ENCODE measurements at regions not wholly inside any gene's neighbourhood (a gene's known extent, or its start where the extent isn't known, plus 50 kb on each side); places are given as distances from the start of the nearest gene placed in this dataset.

- Histone ChIP-seq H2AFZ (ENCODE audit: insufficient read depth, low read depth, low read length, poor library complexity, severe bottlenecking) (no peak overlapping the region), H3K36me3 (replicated peaks in 1 of 2; ENCODE audit: control extremely low read depth in 1 of 2, control insufficient read depth in 1 of 2, extremely low read depth in 1 of 2, insufficient read depth in 2 of 2, low read length in 1 of 2) (no peaks in the 10 kb centered on the region), H3K4me1 (ENCODE audit: control insufficient read depth in 2 of 2, insufficient read depth in 2 of 2, low read length in 2 of 2) (no peaks in the 10 kb centered on the region), H3K9me3 (ENCODE audit: control extremely low read depth in 1 of 3, control insufficient read depth in 2 of 3, insufficient read depth in 1 of 3, low read length in 2 of 3) (no peaks in the 10 kb centered on the region), H3K4me3 (ENCODE audit: control extremely low read depth in 1 of 5, extremely low read depth in 1 of 5, insufficient read depth in 1 of 5, low read depth in 2 of 5, low read length in 4 of 5) (no peak overlapping the region), H3K27me3 (replicated peaks in 1 of 4; ENCODE audit: control extremely low read depth in 1 of 4, control insufficient read depth in 3 of 4, insufficient read depth in 4 of 4, low read length in 3 of 4) (no peaks in the 10 kb centered on the region), H3K27ac (ENCODE audit: low read length in 2 of 2) (no peak overlapping the region), H3K4me2 (replicated peaks; ENCODE audit: low read depth, low read length, poor library complexity, severe bottlenecking) (no peak overlapping the region), H4K20me1 (ENCODE audit: control insufficient read depth, insufficient read depth, low read length, poor library complexity, severe bottlenecking) (no peaks in the 10 kb centered on the region), H3K9ac (ENCODE audit: low read length) (no peak overlapping the region), H3K79me2 (ENCODE audit: control insufficient read depth, insufficient read depth, low read length) (no peaks in the 10 kb centered on the region)
- DNase-seq, result no peak
- intact Hi-C loops (cut with micrococcal nuclease), result no loop called here
- no peak for ATAC-seq (ENCODE audit: low read depth)
- CTCF ChIA-PET, result no interaction called here
- WGBS (ENCODE audit: insufficient coverage), result no CpG with 5 or more reads among the region's 3 CpGs
- no peak overlapping the region for H3K4me3 Mint-ChIP-seq
- POLR2A ChIA-PET, result no interaction called here
- no peak for TF ChIP-seq EZH2 (IDR thresholded peaks at IDR 0.05; ENCODE audit: borderline replicate concordance, insufficient read depth, low read depth, low read length, poor library complexity, severe bottlenecking)
- TF ChIP-seq, protein P1, sequence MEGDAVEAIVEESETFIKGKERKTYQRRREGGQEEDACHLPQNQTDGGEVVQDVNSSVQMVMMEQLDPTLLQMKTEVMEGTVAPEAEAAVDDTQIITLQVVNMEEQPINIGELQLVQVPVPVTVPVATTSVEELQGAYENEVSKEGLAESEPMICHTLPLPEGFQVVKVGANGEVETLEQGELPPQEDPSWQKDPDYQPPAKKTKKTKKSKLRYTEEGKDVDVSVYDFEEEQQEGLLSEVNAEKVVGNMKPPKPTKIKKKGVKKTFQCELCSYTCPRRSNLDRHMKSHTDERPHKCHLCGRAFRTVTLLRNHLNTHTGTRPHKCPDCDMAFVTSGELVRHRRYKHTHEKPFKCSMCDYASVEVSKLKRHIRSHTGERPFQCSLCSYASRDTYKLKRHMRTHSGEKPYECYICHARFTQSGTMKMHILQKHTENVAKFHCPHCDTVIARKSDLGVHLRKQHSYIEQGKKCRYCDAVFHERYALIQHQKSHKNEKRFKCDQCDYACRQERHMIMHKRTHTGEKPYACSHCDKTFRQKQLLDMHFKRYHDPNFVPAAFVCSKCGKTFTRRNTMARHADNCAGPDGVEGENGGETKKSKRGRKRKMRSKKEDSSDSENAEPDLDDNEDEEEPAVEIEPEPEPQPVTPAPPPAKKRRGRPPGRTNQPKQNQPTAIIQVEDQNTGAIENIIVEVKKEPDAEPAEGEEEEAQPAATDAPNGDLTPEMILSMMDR (IDR thresholded peaks at IDR 0.05), result no peak
- H3K4me1 Mint-ChIP-seq, result no peaks in the 10 kb centered on the region
- peaks cover 2% of the 10 kb centered on the region for H3K9me3 Mint-ChIP-seq (ENCODE audit: insufficient read depth)
- no peak overlapping the region for H3K27ac Mint-ChIP-seq
- H3K27me3 Mint-ChIP-seq, result no peaks in the 10 kb centered on the region
These were observed 104.6 kb upstream of the MXRA5 start for GRCh38 chrX:3450881-3451570.

DNA sequence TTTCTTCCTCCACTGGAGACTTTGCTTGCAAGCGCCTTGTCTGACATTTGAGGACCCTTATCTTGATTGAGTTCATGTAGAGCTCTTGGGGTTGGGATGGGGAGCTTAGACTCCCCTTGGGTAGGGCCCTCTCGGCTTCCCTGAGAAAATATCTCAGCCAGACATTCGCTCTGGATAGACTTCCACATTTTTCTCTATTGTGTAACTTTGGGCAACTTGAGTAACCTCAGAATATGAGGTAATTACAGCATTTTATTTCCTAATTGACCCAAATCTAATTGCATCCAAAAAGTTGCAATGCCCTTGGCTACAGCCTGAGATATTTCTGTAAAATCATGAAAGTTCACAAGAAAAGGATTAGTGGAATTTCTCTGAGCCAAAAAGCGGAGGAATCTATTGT lies 102.8 kb upstream of the MXRA5 start:
- intact Hi-C loops (cut with micrococcal nuclease), result no loop called here
- TF ChIP-seq, protein P1 (IDR thresholded peaks at IDR 0.05), result no peak
- TF ChIP-seq EZH2 (IDR thresholded peaks at IDR 0.05; ENCODE audit: borderline replicate concordance, insufficient read depth, low read depth, low read length, poor library complexity, severe bottlenecking), result no peak
- CTCF ChIA-PET, result interaction anchor here (1.4 kb wide), 1 partner anchor 11 kb away, joined by 3 read pairs; no protein-coding TSS in a partner anchor

More for the DNA sequence above, 102.8 kb upstream of the MXRA5 start:
- POLR2A ChIA-PET, result no interaction called here
- H3K27ac Mint-ChIP-seq, result no peak overlapping the region
- H3K9ac ChIP-seq (ENCODE audit: low read length), result no peak overlapping the region
- no peaks in the 10 kb centered on the region for H3K27me3 ChIP-seq (replicated peaks in 1 of 4; ENCODE audit: control extremely low read depth in 1 of 4, control insufficient read depth in 3 of 4, insufficient read depth in 4 of 4, low read length in 3 of 4)
- no peak overlapping the region for H3K27ac ChIP-seq (ENCODE audit: low read length in 2 of 2)
- H2AFZ ChIP-seq (ENCODE audit: insufficient read depth, low read depth, low read length, poor library complexity, severe bottlenecking), result no peak overlapping the region
- H3K79me2 ChIP-seq (ENCODE audit: control insufficient read depth, insufficient read depth, low read length), result no peaks in the 10 kb centered on the region
- peaks cover 2% of the 10 kb centered on the region for H3K9me3 Mint-ChIP-seq (ENCODE audit: insufficient read depth)
- ATAC-seq (ENCODE audit: low read depth) (no peak), DNase-seq (no peak)
- H4K20me1 ChIP-seq (ENCODE audit: control insufficient read depth, insufficient read depth, low read length, poor library complexity, severe bottlenecking), result no peaks in the 10 kb centered on the region
- H3K36me3 ChIP-seq (replicated peaks in 1 of 2; ENCODE audit: control extremely low read depth in 1 of 2, control insufficient read depth in 1 of 2, extremely low read depth in 1 of 2, insufficient read depth in 2 of 2, low read length in 1 of 2), result no peaks in the 10 kb centered on the region
- H3K27me3 Mint-ChIP-seq, result no peaks in the 10 kb centered on the region
- H3K9me3 ChIP-seq (ENCODE audit: control extremely low read depth in 1 of 3, control insufficient read depth in 2 of 3, insufficient read depth in 1 of 3, low read length in 2 of 3), result no peaks in the 10 kb centered on the region
- H3K4me1 ChIP-seq (ENCODE audit: control insufficient read depth in 2 of 2, insufficient read depth in 2 of 2, low read length in 2 of 2), result no peaks in the 10 kb centered on the region
- no CpG with 5 or more reads among the region's 4 CpGs for WGBS (ENCODE audit: insufficient coverage)
- H3K4me1 Mint-ChIP-seq, result no peaks in the 10 kb centered on the region
- no peak overlapping the region for H3K4me3 Mint-ChIP-seq
- no peak overlapping the region for H3K4me2 ChIP-seq (replicated peaks; ENCODE audit: low read depth, low read length, poor library complexity, severe bottlenecking)
- no peak overlapping the region for H3K4me3 ChIP-seq (ENCODE audit: control extremely low read depth in 1 of 5, extremely low read depth in 1 of 5, insufficient read depth in 1 of 5, low read depth in 2 of 5, low read length in 4 of 5)
